Inflammatory macrophage (primary cell): ENCODE measurements at regions not wholly inside any gene's neighbourhood (a gene's known extent, or its start where the extent isn't known, plus 50 kb on each side); places are given as distances from the start of the nearest gene placed in this dataset.

Source experiments
- DNase-seq, 2 donors: peaks; one replicate each; pipeline ENCODE4 v3.0.0-alpha.2; 2020 to 2022

DNA sequence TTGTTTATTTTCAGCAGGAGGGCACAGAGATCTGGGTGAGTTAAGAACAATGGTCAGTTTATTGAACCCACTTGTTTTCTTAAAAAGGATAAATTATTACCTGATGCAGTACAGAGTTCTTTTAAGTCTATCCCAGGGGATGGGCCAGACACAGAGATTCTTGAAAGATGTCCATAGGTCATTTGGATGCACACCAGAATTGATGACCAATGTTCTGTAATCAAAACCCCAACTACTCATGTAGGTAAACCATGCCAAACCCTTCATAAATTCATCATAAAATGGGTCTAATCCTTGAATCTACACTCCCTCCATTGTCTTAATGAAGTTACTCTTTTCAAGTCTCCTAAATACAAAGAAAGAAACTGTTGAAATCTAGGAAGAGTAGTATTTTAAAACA lies 273.0 kb upstream of the COL8A1 start:
- DNase-seq, result no peak

DNA sequence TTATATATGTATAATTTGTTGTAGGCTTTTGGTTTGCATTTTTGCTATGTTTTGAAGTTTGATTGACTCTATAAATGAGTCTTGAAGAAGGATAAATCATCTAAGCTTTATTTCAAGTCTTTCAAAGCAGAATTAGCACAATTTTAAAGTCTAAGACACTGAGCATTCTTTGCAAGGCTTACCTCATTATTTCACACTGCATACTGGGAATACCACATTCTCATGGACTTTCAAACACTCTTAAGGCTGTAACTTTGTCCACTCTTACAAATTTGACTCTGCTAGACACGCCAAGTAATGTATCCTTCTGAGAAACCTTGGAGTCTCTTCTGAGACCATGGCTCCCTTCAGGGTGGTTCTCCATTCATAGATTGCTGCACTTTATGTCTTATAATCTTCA lies 281.3 kb upstream of the COL8A1 start:
- no peak for DNase-seq

DNA sequence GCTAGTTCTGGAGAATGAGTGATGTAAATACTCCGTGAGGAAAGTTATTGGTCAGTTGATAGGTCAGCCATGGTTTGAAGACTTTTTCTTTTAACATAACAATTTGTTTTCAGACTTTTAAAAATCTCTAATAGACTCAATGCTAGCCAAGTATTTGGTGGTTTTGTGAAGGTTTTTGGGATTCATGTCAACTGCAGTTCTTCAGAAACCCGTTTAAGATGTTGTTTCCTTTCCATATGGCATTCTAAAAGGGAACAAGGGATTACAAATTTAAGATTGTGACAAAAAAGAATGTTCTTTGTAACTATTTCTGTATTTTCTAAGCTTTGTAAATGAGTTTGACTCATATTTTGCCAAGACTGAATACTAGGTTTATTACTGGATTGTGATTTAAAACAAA lies 281.7 kb upstream of the COL8A1 start:
- no peak for DNase-seq

- no peak for DNase-seq
These were observed 282.9 kb upstream of the COL8A1 start for GRCh38 chr3:99355465-99355864.

DNA sequence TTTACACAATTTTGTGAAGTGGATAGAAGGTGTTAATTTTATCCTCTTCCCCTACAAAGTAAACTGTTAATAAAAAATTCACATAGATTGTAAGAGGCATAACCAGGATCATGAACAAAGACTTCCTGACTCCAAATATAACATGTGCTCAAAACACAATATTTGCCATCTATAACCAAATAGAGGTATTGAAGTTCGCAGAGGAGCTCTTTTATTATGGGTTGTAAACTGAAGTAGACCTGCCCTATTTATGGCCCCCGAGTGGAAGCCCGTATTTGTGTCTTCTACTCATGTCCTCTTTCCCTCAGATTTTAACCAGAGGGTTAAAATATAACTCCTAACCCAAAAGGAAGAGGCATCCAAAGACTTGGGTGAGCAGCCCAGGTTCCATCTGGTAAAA lies 285.6 kb upstream of the COL8A1 start:
- no peak for DNase-seq

- no peak for DNase-seq
These were observed 287.3 kb upstream of the COL8A1 start for GRCh38 chr3:99351122-99351521.

GRCh38 chr3:99348451-99348850 lies 289.9 kb upstream of the COL8A1 start:
- no peak for DNase-seq

GRCh38 chr3:99344216-99344615 lies 294.2 kb upstream of the COL8A1 start:
- DNase-seq, result no peak

- no peak for DNase-seq
These were observed 296.0 kb upstream of the COL8A1 start for GRCh38 chr3:99342383-99342782.

DNA sequence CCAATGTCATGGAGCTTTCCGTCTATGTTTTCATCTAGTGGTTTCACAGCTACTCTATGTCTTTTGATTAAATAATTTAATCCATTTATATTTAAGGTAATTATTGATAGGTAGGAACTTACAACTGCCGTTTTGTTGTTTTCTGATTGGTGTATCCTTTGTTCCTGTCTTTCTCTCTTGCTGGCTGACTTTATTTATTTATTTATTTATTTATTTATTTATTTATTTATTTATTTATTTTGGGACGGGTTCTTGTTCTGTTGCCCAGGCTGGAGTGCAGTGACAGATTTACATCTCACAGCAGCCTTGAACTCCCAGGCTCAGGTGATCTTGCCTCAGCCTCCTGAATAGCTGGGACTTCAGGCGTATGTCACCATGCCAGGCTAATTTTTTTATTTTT lies 299.2 kb upstream of the COL8A1 start:
- DNase-seq, result no peak

- DNase-seq, result no peak
These were observed 305.7 kb upstream of the COL8A1 start for GRCh38 chr3:99332718-99333117.

DNA sequence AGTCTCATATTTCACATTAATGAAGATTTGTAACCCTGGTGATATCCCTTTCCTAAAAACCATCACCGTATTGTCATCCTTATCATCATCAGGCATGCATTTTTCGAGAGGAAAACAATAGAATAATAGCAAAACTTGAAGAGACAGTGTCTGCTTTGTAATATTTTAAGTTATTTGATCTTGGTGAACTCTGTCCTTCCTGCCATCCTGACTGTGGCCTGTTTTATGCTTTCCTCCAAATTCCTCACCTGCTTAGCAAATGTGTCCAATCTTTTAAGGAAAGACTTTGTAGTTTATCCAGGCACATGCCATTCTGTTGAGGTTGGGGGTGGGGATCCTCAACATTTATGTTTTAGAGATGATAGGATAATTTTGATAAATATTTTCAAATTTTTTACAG lies 306.1 kb upstream of the COL8A1 start:
- no peak for DNase-seq

DNA sequence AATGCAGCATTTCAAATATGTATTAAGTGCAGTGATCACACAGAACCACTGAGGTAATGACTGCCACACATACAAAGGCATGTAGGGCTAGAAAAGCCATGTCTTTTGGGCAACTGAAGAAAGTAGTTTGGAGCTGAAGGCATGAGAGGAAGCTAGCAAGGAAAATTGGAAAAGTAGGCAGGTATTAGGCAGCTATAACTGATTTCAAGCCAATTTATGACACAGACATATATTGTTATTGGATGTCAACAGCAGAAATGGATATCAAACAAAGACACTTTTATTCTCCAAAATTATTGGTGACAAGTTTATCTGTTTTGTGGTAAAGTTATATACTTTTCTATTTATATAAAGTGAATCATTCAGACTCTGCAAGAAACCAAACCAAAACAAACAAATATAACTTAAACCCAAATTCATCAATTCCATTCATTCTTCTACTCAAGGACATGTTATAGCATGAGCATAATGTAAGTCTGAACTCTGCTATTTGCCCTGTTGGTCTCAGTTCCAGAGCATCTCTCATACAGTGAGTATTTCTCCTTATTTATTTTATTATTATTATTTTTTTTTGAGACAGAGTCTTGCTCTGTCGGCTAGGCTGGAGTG lies 307.4 kb upstream of the COL8A1 start:
- DNase-seq, result no peak

GRCh38 chr3:99330281-99330680 lies 308.1 kb upstream of the COL8A1 start:
- no peak for DNase-seq

DNA sequence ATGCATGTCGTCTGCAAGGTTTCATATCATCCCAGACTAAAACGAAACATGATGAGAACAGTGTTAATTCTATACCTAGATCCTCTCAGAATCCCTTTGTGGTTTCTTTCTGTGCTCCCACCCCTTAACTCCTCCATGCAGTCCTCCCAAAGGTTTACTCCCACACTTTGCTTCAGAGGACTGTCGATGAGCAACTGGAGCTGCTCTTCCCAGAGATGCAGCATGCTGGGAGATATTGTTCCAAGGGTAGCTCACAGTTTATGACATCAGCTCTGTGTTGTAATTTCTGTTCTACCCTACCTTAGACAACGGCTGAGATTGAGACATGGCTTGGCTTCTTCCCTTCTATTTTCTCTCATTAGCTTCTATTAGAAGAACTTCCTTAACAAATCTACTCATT lies 313.0 kb upstream of the COL8A1 start:
- DNase-seq, result no peak

DNA sequence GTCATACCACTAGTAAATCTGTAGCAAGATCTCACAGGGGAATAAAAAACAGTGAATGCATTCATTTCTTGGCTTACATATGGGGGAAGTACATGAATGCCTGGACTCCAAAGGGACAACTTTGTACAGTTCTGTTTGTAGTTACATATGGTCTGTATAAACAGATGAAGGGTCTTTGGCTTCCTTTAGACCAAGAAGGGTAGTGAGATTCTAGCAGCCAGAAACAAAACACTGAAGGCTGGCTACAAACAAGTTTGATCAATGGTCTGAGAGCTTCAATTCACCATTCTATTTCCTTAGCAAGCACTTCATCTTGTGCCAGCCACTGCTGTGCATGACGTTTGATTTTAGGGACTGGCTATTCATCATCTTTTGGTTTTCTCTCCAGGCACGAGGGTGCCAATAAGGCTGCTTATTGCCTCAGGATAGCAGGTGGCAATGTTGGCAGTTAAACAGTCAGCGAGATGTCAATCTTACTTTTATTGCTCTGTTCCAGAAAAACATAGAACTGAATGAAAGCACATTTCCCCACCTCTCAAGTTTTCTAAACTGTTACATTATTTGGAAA lies 313.7 kb upstream of the COL8A1 start:
- no peak for DNase-seq

GRCh38 chr3:99323940-99324339 lies 314.5 kb upstream of the COL8A1 start:
- DNase-seq, result no peak

GRCh38 chr3:99322551-99322950 lies 315.8 kb upstream of the COL8A1 start:
- no peak for DNase-seq

DNA sequence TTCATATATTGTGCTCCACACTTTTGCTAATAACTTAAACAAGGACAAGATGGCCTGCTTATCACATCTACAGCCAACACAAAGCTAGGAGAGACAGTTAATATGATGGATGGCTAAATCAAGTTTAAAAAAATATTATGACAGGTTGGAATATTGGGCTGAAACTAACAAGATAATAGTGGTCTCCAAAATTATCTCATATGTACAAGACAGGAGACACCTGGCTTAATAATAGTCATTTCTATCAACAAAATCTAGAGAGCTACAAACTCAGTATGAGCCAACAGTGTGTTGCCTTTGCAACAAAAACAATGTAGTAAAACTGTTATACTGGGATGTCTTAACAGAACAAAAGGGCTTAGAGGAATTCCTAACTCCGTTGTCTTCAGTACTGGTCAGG lies 317.1 kb upstream of the COL8A1 start:
- no peak for DNase-seq

- no peak for DNase-seq
These were observed 318.4 kb upstream of the COL8A1 start for GRCh38 chr3:99319961-99320360.

DNA sequence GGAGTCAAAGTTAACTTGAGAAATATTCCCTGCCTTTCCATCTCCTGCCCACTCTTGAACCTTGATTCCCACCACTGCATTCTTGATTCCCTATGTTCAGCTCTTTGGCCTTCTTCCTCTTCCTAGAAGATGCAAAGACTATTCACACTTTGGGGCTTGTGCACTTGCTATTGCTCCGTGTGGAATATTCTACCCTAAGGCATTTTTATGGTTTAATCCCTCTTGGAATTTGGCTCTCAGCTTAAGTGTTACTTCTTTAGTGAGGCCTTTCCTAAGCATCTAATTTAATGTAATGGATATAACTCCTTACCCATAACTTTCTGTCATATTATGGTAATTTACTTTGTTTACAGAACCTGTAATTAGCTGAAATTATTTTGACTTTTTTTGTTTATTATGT lies 318.9 kb upstream of the COL8A1 start:
- DNase-seq, result no peak

DNA sequence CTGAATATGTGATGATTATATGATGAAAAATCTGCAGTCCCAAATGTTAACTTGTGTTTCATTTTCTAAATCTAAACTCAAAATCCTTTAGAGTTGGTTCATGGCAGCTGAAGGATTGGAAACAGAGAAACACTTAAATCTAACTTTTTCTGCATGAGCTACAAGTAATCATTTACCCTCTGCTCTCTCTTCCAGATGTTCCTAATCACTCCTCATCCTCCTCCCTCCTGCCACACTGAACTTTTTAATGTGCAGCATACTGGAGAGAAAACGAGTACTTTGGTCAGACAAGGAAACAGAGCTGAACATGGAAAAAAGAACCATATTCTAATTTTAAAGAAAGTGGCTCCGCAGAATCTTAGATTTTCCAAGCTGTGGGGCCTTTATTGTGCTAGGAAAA lies 321.2 kb upstream of the COL8A1 start:
- no peak for DNase-seq

- no peak for DNase-seq
These were observed 322.5 kb upstream of the COL8A1 start for GRCh38 chr3:99315896-99316295.

DNA sequence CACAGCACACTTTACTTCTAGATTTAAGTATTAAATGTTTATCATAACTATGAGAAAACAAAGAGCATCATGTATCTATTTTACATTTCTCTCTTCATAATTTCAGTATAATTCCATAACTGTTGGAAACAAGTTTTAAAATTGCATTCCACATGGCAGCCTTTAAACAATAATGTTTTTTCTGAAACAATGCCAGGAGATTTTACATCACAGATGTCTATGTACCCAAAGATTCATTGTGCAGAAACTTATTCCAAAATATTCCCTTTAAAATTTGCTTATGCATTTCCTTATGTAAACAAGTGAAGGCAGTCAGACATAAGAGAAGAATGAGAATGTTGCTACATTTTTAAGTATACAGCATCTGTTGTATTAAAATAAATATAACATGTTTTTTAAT lies 324.9 kb upstream of the COL8A1 start:
- DNase-seq, result no peak

DNA sequence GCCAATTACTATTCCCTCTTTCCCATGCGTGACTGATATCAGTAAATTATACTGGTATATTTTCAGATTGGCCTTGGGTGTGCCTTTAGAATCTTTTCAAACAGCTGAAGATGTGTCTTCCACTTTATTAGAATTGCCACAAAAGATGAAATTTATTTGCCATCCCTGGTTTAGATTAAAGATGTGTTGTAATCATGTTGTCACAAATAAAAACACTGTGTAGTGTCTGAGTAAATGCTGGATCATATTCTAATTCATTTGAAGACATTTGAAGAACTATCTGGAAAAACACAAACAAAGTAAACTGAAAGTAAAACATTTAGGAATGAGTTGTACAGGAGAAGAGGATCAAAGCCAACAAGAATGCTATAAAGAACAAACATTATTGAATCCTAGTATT lies 339.7 kb upstream of the COL8A1 start:
- no peak for DNase-seq
